HCT116 (cell line): ENCODE measurements at regions not wholly inside any gene's neighbourhood (a gene's known extent, or its start where the extent isn't known, plus 50 kb on each side); places are given as distances from the start of the nearest gene placed in this dataset.

ENCODE experiments used
- CEBPB ChIP-seq: IDR thresholded peaks from 2 replicates; pipeline ENCODE4 v1.6.1; 2012; ENCODE audit warnings: low read depth
- CTCF ChIP-seq, 3 experiments: fragments of 200-600 bp in 1 of 3; sonication (generic) in 1 of 3; IDR thresholded peaks in 2 of 3; conservative IDR thresholded peaks in 1 of 3; 2 replicates each; pipeline ENCODE4 v1.5.1; 2012 to 2017; ENCODE audit warnings: low read depth in 2 of 3, low read length in 2 of 3, antibody characterized with exemption in 1 of 3, borderline replicate concordance in 1 of 3, control low read depth in 1 of 3, mild to moderate bottlenecking in 1 of 3, mixed read lengths in 1 of 3, mixed run types in 1 of 3, moderate library complexity in 1 of 3; ENCODE audit not compliant: insufficient read depth in 1 of 3
- EZH2 ChIP-seq: fragments of 200-600 bp; sonication (generic); IDR thresholded peaks from 2 replicates; pipeline ENCODE4 v1.6.1; 2017; ENCODE audit warnings: antibody characterized with exemption, mixed run types
- EZH2phosphoT487 ChIP-seq: fragments of 200-600 bp; IDR thresholded peaks from 2 replicates; pipeline ENCODE4 v1.6.1; 2018; ENCODE audit warnings: antibody characterized with exemption, borderline replicate concordance
- MAX ChIP-seq: IDR thresholded peaks from 2 replicates; pipeline ENCODE4 v1.6.1; 2012
- POLR2A ChIP-seq: IDR thresholded peaks from 2 replicates; pipeline ENCODE4 v1.7.0; 2011; ENCODE audit warnings: borderline replicate concordance; ENCODE audit not compliant: insufficient read depth, insufficient read length; ENCODE audit errors: extremely low read depth
- RAD21 ChIP-seq: IDR thresholded peaks from 2 replicates; pipeline ENCODE4 v1.6.1; 2012; ENCODE audit warnings: low read depth, mild to moderate bottlenecking
- SP1 ChIP-seq: IDR thresholded peaks from 2 replicates; pipeline ENCODE4 v1.6.1; 2012; ENCODE audit warnings: low read depth

- TF ChIP-seq CTCF (IDR thresholded peaks at IDR 0.05 in 2 of 3, conservative IDR thresholded peaks at IDR 0.05 in 1 of 3; ENCODE audit: borderline replicate concordance in 1 of 3, insufficient read depth in 1 of 3, low read depth in 2 of 3, low read length in 2 of 3) (no peak), MAX (no peak), CEBPB (no peak), RAD21 (no peak), POLR2A (no peak), EZH2 (no peak), SP1 (no peak), EZH2phosphoT487 (no peak)
Measured at GRCh38 chr15:69599271-69599670, 146.7 kb downstream of the RPLP1 start.
